Panc1 (cell line): ENCODE measurements at regions not wholly inside any gene's neighbourhood (a gene's known extent, or its start where the extent isn't known, plus 50 kb on each side); places are given as distances from the start of the nearest gene placed in this dataset.

ENCODE experiments used
- POLR2AphosphoS5 ChIP-seq: IDR thresholded peaks from 2 replicates; pipeline ENCODE4 v1.6.1; 2012; ENCODE audit warnings: mild to moderate bottlenecking, low read depth, low read length, moderate library complexity
- TF ChIP-seq, protein P1 (sequence below), 2 experiments: IDR thresholded peaks; 2 replicates each; pipeline ENCODE4 v1.6.1; 2011 to 2012; ENCODE audit warnings: low read depth in 2 of 2, control low read depth in 1 of 2, low read length in 1 of 2, mild to moderate bottlenecking in 1 of 2, moderate library complexity in 1 of 2; ENCODE audit not compliant: insufficient read depth in 1 of 2

DNA sequence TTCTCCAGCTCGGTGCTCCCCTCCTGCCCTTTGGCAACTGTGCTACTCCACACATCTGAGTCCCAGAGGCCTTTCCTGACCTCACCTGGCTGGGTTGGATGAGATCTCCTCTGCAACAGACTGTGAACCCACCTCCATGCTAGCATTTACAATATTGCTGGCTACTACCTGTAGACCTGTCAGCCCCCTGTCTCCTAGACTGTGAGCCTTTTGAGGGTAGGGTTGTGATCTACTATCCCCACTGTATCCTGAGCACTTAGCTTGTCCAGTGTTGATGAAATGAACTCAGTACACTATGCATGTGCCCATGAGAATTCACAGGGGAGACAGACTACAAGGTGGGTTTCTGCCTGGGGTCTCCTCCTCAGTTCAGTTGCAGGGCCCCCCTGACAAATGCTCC is 70.1 kb downstream of the C1QL2 start:
- TF ChIP-seq, protein P1, sequence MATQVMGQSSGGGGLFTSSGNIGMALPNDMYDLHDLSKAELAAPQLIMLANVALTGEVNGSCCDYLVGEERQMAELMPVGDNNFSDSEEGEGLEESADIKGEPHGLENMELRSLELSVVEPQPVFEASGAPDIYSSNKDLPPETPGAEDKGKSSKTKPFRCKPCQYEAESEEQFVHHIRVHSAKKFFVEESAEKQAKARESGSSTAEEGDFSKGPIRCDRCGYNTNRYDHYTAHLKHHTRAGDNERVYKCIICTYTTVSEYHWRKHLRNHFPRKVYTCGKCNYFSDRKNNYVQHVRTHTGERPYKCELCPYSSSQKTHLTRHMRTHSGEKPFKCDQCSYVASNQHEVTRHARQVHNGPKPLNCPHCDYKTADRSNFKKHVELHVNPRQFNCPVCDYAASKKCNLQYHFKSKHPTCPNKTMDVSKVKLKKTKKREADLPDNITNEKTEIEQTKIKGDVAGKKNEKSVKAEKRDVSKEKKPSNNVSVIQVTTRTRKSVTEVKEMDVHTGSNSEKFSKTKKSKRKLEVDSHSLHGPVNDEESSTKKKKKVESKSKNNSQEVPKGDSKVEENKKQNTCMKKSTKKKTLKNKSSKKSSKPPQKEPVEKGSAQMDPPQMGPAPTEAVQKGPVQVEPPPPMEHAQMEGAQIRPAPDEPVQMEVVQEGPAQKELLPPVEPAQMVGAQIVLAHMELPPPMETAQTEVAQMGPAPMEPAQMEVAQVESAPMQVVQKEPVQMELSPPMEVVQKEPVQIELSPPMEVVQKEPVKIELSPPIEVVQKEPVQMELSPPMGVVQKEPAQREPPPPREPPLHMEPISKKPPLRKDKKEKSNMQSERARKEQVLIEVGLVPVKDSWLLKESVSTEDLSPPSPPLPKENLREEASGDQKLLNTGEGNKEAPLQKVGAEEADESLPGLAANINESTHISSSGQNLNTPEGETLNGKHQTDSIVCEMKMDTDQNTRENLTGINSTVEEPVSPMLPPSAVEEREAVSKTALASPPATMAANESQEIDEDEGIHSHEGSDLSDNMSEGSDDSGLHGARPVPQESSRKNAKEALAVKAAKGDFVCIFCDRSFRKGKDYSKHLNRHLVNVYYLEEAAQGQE (IDR thresholded peaks at IDR 0.05; ENCODE audit: insufficient read depth in 1 of 2, low read depth in 2 of 2, low read length in 1 of 2) = no peak
- no peak for TF ChIP-seq POLR2AphosphoS5
